ENCODE measurements at regions not wholly inside any gene's neighbourhood (a gene's known extent, or its start where the extent isn't known, plus 50 kb on each side); places are given as distances from the start of the nearest gene placed in this dataset.
"Not testable (repeated sequence)": the region's sequence is repeated elsewhere in the genome, so short reads cannot be mapped to it uniquely, and the experiment has no call there.

DNA sequence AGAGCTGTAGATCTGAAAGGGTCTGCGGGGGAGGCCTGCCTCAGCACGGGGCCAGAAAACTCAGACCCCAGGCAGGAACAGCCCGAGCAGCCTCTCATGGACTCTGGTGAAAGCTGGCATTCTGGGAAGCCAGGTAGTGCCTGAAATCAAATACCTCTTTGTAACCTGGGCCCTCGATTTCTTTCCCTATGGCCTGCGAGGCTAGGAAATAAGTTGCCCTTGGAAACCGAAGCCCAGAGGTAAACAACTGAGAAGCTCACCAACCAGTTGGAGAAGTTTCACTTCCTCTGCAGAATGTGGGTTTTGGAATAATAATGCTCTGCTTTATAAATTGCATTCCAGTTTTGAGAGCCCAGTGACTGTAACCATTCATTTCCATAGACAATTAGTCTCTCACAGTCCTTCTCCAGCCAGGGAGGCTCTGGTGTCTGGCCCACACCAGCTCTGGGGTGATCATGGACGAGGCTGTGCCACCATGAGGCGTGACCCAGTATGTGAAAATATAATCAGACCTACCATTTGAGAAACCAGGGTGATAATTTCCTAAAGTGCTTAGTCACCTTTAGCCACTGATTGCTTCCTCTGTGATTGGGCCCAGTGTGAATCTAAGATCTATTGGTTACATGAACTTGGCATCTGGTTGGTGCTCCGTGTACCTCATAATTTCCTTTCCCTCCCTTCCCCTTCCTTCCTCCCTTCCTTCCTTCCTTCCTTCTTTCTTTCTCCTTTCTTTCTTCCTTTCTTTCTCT is 133.1 kb upstream of the PELI1 start:
- BruUV-seq (replicated peaks): no TSS peak
- Histone ChIP-seq H3K27me3 (replicated peaks; ENCODE audit: control insufficient read depth, insufficient read depth, low read length) (no peaks in the 10 kb centered on the region), H3K4me3 (ENCODE audit: low read depth, low read length) (no peak overlapping the region), H3K9me3 (no peaks in the 10 kb centered on the region), H3K36me3 (ENCODE audit: control insufficient read depth, insufficient read depth, low read length) (no peaks in the 10 kb centered on the region), H3K4me1 (peaks cover 36% of the 10 kb centered on the region)
- H3K9me3 Mint-ChIP-seq (ENCODE audit: unreplicated experiment): no peaks in the 10 kb centered on the region
- ChIA-PET POLR2A (no interaction called here), CTCF (interaction anchor here (0.6 kb wide), 2 partner anchors 251 to 950 kb away, joined by 3 to 4 read pairs; partner anchors contain the start of gene ACTR2)
- H3K4me3 Mint-ChIP-seq (ENCODE audit: unreplicated experiment): no peak overlapping the region
- peaks cover 49% of the 10 kb centered on the region for H3K4me1 Mint-ChIP-seq (ENCODE audit: low read depth, unreplicated experiment)
- intact Hi-C loops (cut with micrococcal nuclease; ENCODE audit: unreplicated experiment): loop anchor here (2.0 kb wide), 1 partner anchor 54 kb away; no protein-coding TSS in a partner anchor
- DNase-seq: peak in 1 of 2 experiments; percentile 18
- H3K27me3 Mint-ChIP-seq (ENCODE audit: insufficient read depth, unreplicated experiment): no peaks in the 10 kb centered on the region
- no peaks in the 10 kb centered on the region for H3K36me3 Mint-ChIP-seq (ENCODE audit: insufficient read depth, unreplicated experiment)
- TF ChIP-seq, protein P1, sequence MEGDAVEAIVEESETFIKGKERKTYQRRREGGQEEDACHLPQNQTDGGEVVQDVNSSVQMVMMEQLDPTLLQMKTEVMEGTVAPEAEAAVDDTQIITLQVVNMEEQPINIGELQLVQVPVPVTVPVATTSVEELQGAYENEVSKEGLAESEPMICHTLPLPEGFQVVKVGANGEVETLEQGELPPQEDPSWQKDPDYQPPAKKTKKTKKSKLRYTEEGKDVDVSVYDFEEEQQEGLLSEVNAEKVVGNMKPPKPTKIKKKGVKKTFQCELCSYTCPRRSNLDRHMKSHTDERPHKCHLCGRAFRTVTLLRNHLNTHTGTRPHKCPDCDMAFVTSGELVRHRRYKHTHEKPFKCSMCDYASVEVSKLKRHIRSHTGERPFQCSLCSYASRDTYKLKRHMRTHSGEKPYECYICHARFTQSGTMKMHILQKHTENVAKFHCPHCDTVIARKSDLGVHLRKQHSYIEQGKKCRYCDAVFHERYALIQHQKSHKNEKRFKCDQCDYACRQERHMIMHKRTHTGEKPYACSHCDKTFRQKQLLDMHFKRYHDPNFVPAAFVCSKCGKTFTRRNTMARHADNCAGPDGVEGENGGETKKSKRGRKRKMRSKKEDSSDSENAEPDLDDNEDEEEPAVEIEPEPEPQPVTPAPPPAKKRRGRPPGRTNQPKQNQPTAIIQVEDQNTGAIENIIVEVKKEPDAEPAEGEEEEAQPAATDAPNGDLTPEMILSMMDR (IDR thresholded peaks at IDR 0.05; ENCODE audit: insufficient read depth in 1 of 2, low read depth in 1 of 2, low read length in 1 of 2, severe bottlenecking in 1 of 2, unreplicated experiment in 1 of 2): no peak
- H3K27ac Mint-ChIP-seq (ENCODE audit: unreplicated experiment): peak overlapping the region; percentile 94

DNA sequence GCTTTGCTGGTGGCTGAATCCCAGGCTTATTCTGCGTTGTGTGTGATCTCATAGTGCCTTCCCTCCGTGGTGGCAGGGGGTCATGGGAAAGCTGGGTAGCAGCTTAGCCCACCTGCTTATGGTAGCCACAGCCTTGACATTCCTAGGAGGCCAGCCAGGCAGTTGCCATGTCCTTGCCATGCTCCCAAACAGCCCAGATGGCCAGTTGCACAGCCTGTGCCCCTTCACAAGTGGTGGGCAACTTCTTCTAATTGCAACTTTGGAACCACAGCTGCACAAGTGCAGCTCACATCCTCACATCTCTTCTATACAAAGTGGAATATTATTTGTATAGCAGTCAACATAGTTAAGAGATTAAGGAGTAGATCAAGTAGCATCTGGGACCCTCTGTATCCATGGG is 136.6 kb upstream of the PELI1 start:
- H3K4me1 ChIP-seq: peaks cover 17% of the 10 kb centered on the region
- H3K27me3 ChIP-seq (replicated peaks; ENCODE audit: control insufficient read depth, insufficient read depth, low read length); H3K27ac Mint-ChIP-seq (ENCODE audit: unreplicated experiment); POLR2A ChIA-PET; H3K9me3 ChIP-seq; H3K36me3 ChIP-seq (ENCODE audit: control insufficient read depth, insufficient read depth, low read length); DNase-seq; H3K4me3 ChIP-seq (ENCODE audit: low read depth, low read length); intact Hi-C loops (cut with micrococcal nuclease; ENCODE audit: unreplicated experiment); H3K36me3 Mint-ChIP-seq (ENCODE audit: insufficient read depth, unreplicated experiment); BruUV-seq (replicated peaks); H3K4me3 Mint-ChIP-seq (ENCODE audit: unreplicated experiment); H3K9me3 Mint-ChIP-seq (ENCODE audit: unreplicated experiment); H3K27me3 Mint-ChIP-seq (ENCODE audit: insufficient read depth, unreplicated experiment): not testable (repeated sequence)
- peaks cover 22% of the 10 kb centered on the region for H3K4me1 Mint-ChIP-seq (ENCODE audit: low read depth, unreplicated experiment)
- CTCF ChIA-PET: interaction anchor here (0.6 kb wide), 1 partner anchor 587 kb away, joined by 3 read pairs; no protein-coding TSS in a partner anchor

DNA sequence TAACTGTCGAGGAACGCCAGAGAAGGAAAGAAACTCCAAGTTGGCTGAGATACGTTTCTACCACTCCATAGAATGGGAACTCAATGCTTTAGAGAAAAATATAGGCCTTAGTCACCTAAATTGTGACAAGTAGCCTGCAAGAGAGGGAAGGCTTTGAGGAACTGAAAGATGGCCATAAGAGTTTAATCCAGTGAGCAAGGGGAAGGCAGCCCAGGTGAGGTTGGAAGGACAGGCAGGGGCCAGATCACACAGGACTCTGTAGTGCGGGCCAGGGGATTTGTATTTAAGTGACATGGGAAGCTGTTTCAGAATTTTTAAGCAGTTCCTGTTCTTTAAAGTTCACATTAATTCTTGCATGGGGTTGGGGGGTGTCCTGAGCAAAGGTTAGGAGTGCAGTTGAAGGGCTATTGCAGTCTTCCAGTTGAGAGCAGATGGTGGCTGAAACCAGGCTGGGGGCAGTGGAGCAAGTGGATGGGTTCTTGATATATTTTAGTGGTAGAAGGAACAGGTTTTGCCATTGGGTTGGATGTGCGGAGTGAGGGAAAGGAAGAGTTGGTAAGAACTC is 138.9 kb upstream of the PELI1 start:
- no peak for DNase-seq
- H3K4me1 ChIP-seq: no peaks in the 10 kb centered on the region
- TF ChIP-seq, protein P1 (IDR thresholded peaks at IDR 0.05; ENCODE audit: insufficient read depth in 1 of 2, low read depth in 1 of 2, low read length in 1 of 2, severe bottlenecking in 1 of 2, unreplicated experiment in 1 of 2): no peak
- Mint-ChIP-seq H3K36me3 (ENCODE audit: insufficient read depth, unreplicated experiment) (no peaks in the 10 kb centered on the region), H3K27ac (ENCODE audit: unreplicated experiment) (no peak overlapping the region), H3K4me3 (ENCODE audit: unreplicated experiment) (no peak overlapping the region), H3K27me3 (ENCODE audit: insufficient read depth, unreplicated experiment) (no peaks in the 10 kb centered on the region), H3K9me3 (ENCODE audit: unreplicated experiment) (no peaks in the 10 kb centered on the region), H3K4me1 (ENCODE audit: low read depth, unreplicated experiment) (no peaks in the 10 kb centered on the region)
- BruUV-seq (replicated peaks): no TSS peak
- H3K36me3 ChIP-seq (ENCODE audit: control insufficient read depth, insufficient read depth, low read length): no peaks in the 10 kb centered on the region
- POLR2A ChIA-PET: no interaction called here
- CTCF ChIA-PET: no interaction called here
- intact Hi-C loops (cut with micrococcal nuclease; ENCODE audit: unreplicated experiment): no loop called here
- no peaks in the 10 kb centered on the region for H3K9me3 ChIP-seq
- H3K27me3 ChIP-seq (replicated peaks; ENCODE audit: control insufficient read depth, insufficient read depth, low read length): no peaks in the 10 kb centered on the region
- no peak overlapping the region for H3K4me3 ChIP-seq (ENCODE audit: low read depth, low read length)

Measured in Caco-2 (cell line).